Esophagus squamous epithelium (tissue), 4 donors: ENCODE measurements at regions not wholly inside any gene's neighbourhood (a gene's known extent, or its start where the extent isn't known, plus 50 kb on each side); places are given as distances from the start of the nearest gene placed in this dataset.

Experiments
- POLR2A ChIP-seq, 4 donors: fragments of 450-650 bp; IDR thresholded peaks; one replicate each; pipeline ENCODE4 v1.6.1; 2017; ENCODE audit warnings: antibody characterized with exemption in 4 of 4, mild to moderate bottlenecking in 4 of 4, moderate library complexity in 3 of 4
- TF ChIP-seq, protein P1 (sequence below), 6 experiments: fragments of 450-650 bp in 4 of 6; fragments of 200-600 bp in 2 of 6; sonication (generic) in 2 of 6; IDR thresholded peaks; one replicate each; pipeline ENCODE4 v1.5.1; 2016 to 2019; ENCODE audit warnings: antibody characterized with exemption in 6 of 6, mild to moderate bottlenecking in 4 of 6, moderate library complexity in 4 of 6

DNA sequence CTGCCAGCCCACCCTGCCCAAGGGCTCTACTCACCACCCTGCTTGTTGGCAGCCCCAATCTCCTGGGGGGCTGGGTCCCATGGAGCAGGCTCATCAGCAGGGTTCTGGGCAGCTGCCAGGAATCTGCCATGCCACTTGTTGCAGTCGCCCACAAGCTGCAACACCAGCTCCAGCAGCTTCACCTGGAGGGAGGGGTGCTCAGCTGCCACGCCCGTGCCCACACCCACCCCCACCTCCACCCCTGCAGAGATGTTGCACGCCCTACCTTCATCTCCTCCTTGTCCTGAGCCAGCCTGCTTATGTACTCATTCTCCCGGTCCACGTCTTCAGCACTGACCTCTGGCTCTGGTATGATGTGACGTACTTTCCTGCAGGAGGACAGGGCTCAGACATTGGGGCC lies 77.9 kb upstream of the C2CD4B start:
- TF ChIP-seq, protein P1, sequence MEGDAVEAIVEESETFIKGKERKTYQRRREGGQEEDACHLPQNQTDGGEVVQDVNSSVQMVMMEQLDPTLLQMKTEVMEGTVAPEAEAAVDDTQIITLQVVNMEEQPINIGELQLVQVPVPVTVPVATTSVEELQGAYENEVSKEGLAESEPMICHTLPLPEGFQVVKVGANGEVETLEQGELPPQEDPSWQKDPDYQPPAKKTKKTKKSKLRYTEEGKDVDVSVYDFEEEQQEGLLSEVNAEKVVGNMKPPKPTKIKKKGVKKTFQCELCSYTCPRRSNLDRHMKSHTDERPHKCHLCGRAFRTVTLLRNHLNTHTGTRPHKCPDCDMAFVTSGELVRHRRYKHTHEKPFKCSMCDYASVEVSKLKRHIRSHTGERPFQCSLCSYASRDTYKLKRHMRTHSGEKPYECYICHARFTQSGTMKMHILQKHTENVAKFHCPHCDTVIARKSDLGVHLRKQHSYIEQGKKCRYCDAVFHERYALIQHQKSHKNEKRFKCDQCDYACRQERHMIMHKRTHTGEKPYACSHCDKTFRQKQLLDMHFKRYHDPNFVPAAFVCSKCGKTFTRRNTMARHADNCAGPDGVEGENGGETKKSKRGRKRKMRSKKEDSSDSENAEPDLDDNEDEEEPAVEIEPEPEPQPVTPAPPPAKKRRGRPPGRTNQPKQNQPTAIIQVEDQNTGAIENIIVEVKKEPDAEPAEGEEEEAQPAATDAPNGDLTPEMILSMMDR (IDR thresholded peaks at IDR 0.05): no peak
- TF ChIP-seq POLR2A (IDR thresholded peaks at IDR 0.05): no peak
